ENCODE measurements at regions not wholly inside any gene's neighbourhood (a gene's known extent, or its start where the extent isn't known, plus 50 kb on each side); places are given as distances from the start of the nearest gene placed in this dataset.

DNA sequence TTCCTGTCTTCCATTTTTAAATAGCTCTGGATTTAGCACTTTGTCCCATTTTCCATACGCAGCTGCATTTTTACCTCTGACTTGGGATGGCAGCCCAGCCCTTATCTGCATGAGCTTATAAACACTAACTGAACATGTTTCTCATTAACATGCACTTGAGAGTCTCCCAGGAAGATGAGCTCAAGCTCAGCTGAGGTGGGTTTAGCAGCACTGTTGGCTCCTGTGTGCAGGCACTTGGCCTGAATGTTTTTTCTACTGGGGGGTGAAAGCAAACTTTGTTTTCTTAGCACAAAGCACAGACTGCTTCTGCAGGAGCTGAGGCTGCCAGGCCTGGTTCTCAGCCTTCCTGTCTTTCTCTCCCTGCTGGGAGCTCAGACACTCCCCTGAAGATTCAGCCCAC, 1093.6 kb upstream of the AUTS2 start:
- Histone ChIP-seq H3K27me3 (no peaks in the 10 kb centered on the region), H3K9me3 (no peaks in the 10 kb centered on the region), H3K4me3 (replicated peaks in 1 of 3) (no peak overlapping the region), H3K36me3 (no peaks in the 10 kb centered on the region), H3K4me1 (peaks cover 12 to 15% of the 10 kb centered on the region in 2 donors), H3K27ac (peak overlapping the region in 1 of 3 donors; percentile 52)
- no peak for TF ChIP-seq POLR2A (IDR thresholded peaks at IDR 0.05)
- TF ChIP-seq, protein P1, sequence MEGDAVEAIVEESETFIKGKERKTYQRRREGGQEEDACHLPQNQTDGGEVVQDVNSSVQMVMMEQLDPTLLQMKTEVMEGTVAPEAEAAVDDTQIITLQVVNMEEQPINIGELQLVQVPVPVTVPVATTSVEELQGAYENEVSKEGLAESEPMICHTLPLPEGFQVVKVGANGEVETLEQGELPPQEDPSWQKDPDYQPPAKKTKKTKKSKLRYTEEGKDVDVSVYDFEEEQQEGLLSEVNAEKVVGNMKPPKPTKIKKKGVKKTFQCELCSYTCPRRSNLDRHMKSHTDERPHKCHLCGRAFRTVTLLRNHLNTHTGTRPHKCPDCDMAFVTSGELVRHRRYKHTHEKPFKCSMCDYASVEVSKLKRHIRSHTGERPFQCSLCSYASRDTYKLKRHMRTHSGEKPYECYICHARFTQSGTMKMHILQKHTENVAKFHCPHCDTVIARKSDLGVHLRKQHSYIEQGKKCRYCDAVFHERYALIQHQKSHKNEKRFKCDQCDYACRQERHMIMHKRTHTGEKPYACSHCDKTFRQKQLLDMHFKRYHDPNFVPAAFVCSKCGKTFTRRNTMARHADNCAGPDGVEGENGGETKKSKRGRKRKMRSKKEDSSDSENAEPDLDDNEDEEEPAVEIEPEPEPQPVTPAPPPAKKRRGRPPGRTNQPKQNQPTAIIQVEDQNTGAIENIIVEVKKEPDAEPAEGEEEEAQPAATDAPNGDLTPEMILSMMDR (IDR thresholded peaks at IDR 0.05) = no peak
- 11 to 13% methylated on average over 1 of the region's 1 CpG for WGBS, 2 donors
- DNase-seq = peak; percentile 68 to 74
- intact Hi-C loops (cut with DNase I) = no loop called here

DNA sequence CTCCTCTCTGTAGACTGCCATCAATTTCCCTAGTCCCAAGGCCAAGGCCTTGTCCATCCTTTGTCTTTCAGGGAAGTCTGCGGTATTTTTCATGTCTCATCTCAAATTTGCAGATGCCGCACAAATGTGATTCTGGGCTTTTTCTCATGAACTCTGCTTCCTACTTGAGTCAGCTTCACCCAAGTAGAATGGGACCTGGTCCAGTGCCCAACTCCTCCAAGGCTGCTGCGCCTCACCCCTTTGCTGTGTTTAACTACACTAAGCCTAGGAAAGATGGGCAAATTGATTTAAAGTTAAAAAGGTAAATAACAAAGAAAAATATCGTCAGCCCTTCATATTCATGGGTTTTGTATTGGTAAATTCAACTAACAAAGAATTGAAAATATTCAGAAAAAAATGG, 1092.6 kb upstream of the AUTS2 start:
- H3K36me3 ChIP-seq = no peaks in the 10 kb centered on the region
- peaks cover 12 to 15% of the 10 kb centered on the region in 2 donors for H3K4me1 ChIP-seq
- H3K4me3 ChIP-seq (replicated peaks in 1 of 3) = no peak overlapping the region
- H3K27me3 ChIP-seq = no peaks in the 10 kb centered on the region
- DNase-seq = peak; percentile 54 to 56
- intact Hi-C loops (cut with DNase I) = no loop called here
- TF ChIP-seq, protein P1 (IDR thresholded peaks at IDR 0.05) = no peak
- no peak for TF ChIP-seq POLR2A (IDR thresholded peaks at IDR 0.05)
- H3K27ac ChIP-seq = peak overlapping the region in 1 of 3 donors; percentile 52
- 71 to 83% methylated on average over 4 of the region's 4 CpGs for WGBS, 2 donors
- no peaks in the 10 kb centered on the region for H3K9me3 ChIP-seq

DNA sequence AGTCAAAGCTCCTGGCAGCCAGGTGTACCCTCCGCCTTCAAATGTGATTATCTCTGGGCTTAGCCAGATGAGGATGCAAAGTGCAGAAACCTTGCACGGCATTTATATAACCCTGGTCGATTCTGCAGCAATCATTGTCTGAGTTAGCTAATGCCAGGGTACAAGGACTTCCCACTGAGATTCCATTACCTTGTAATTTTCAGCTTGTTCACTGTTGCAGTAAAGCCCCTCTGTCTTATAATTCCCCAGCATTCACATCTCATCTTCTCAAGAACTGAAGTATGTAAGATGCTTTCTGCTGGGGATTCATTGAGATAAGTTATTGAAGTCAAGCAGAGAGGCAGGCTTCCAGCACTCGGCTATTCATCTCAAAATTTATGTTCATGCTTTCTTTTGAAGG, 1090.6 kb upstream of the AUTS2 start:
- intact Hi-C loops (cut with DNase I) = no loop called here
- WGBS, 2 donors = 91 to 94% methylated on average over 4 of the region's 4 CpGs
- TF ChIP-seq, protein P1 (IDR thresholded peaks at IDR 0.05) = no peak
- no peak for TF ChIP-seq POLR2A (IDR thresholded peaks at IDR 0.05)
- peaks cover 12 to 15% of the 10 kb centered on the region in 2 donors for H3K4me1 ChIP-seq
- no peak for DNase-seq
- no peak overlapping the region for H3K4me3 ChIP-seq (replicated peaks in 1 of 3)
- no peaks in the 10 kb centered on the region for H3K27me3 ChIP-seq
- H3K9me3 ChIP-seq = no peaks in the 10 kb centered on the region
- H3K36me3 ChIP-seq = no peaks in the 10 kb centered on the region
- no peak overlapping the region for H3K27ac ChIP-seq

DNA sequence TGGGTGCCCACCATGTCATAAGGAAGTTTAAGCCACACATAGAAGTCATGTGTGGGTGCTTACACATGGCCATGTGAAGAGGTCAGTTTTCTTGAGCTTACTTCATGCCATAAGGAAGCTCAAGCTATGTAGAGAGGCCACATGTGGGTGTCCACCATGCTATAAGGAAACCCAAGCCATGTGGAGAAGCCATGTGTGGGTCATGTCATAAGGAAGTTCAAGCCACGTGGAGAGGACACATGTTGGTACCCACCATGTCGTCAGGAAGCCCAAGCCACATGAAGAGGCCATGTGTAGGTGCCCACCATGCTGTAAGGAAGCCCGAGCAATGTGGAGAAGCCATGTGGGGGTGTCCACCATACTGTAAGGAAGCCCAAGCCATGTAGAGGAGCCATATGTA, 1089.2 kb upstream of the AUTS2 start:
- Histone ChIP-seq H3K27me3 (no peaks in the 10 kb centered on the region), H3K9me3 (no peaks in the 10 kb centered on the region), H3K4me1 (peaks cover 12 to 15% of the 10 kb centered on the region in 2 donors), H3K36me3 (no peaks in the 10 kb centered on the region), H3K4me3 (replicated peaks in 1 of 3) (no peak overlapping the region), H3K27ac (no peak overlapping the region)
- no peak for TF ChIP-seq POLR2A (IDR thresholded peaks at IDR 0.05)
- TF ChIP-seq, protein P1 (IDR thresholded peaks at IDR 0.05) = no peak
- WGBS, 2 donors = 90 to 100% methylated on average over 2 to 3 of the region's 3 CpGs
- intact Hi-C loops (cut with DNase I) = no loop called here
- no peak for DNase-seq

DNA sequence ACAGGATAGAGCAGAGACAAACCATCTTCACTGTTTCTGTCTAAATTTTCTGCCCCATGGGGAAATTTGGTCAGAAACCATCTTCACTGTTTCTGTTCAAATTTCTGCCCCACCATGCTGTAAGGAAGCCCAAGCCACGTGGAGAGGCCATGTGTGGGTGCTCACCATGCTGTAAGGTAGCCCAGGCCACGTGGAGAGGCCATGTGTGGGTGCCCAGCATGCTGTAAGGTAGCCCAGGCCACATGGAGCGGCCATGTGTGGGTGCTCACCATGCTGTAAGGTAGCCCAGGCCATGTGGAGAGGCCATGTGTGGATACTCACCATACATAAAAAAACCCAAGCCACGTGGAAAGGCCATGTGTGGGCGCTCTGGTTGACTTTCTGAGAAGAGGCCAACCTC, 1088.7 kb upstream of the AUTS2 start:
- TF ChIP-seq, protein P1 (IDR thresholded peaks at IDR 0.05) = no peak
- TF ChIP-seq POLR2A (IDR thresholded peaks at IDR 0.05) = no peak
- Histone ChIP-seq H3K4me1 (peaks cover 9 to 10% of the 10 kb centered on the region in 2 donors), H3K9me3 (no peaks in the 10 kb centered on the region), H3K4me3 (replicated peaks in 1 of 3) (no peak overlapping the region), H3K36me3 (no peaks in the 10 kb centered on the region), H3K27me3 (no peaks in the 10 kb centered on the region), H3K27ac (no peak overlapping the region)
- intact Hi-C loops (cut with DNase I) = no loop called here
- 83 to 92% methylated on average over 5 of the region's 5 CpGs for WGBS, 2 donors
- no peak for DNase-seq
